AG04449 (cell line): ENCODE measurements at regions not wholly inside any gene's neighbourhood (a gene's known extent, or its start where the extent isn't known, plus 50 kb on each side); places are given as distances from the start of the nearest gene placed in this dataset.

Experiments
- CTCF ChIA-PET: fragments of 350-600 bp; formaldehyde crosslinking; extraction: SDS; loops from one replicate; lab custom pipeline; 2021; ENCODE audit warnings: antibody characterized with exemption; lab: Yijun Ruan, JAX
- POLR2A ChIA-PET: fragments of 400-600, 350-600 bp; formaldehyde crosslinking; extraction: SDS; loops from one replicate; lab custom pipeline; 2020; ENCODE audit warnings: antibody characterized with exemption, inconsistent platforms; lab: Yijun Ruan, JAX
- DNase-seq: peaks from one replicate; pipeline ENCODE4 v3.0.0-alpha.2; 2010; ENCODE audit warnings: low read depth, low spot score
- H3K4me3 ChIP-seq: 2 replicates; pipeline ENCODE4 v1.5.1; 2011; ENCODE audit warnings: low read depth, mild to moderate bottlenecking, control low read depth, low read length
- CTCF ChIP-seq: IDR thresholded peaks from one replicate; pipeline ENCODE4 v1.5.1; 2011; ENCODE audit warnings: mild to moderate bottlenecking, moderate library complexity, low read length, control low read depth, inconsistent platforms; ENCODE audit not compliant: insufficient read depth; ENCODE audit errors: missing control alignments

- ChIA-PET POLR2A (no interaction called here), CTCF (no interaction called here)
- no peak for TF ChIP-seq CTCF
Measured at GRCh38 chr3:182369861-182370260, 423.4 kb upstream of the ATP11B start.

GRCh38 chr3:182370949-182371348, 422.4 kb upstream of the ATP11B start:
- DNase-seq, result no peak
- ChIA-PET CTCF (no interaction called here), POLR2A (no interaction called here)
- H3K4me3 ChIP-seq, result no peak overlapping the region
- TF ChIP-seq CTCF, result no peak

More at GRCh38 chr3:182369861-182370260, 423.4 kb upstream of the ATP11B start:
- no peak for DNase-seq
- no peak overlapping the region for H3K4me3 ChIP-seq

- DNase-seq, result no peak
- no peak for TF ChIP-seq CTCF
- ChIA-PET POLR2A (no interaction called here), CTCF (no interaction called here)
- no peak overlapping the region for H3K4me3 ChIP-seq
Measured at GRCh38 chr3:182375916-182376315, 417.4 kb upstream of the ATP11B start.

GRCh38 chr3:182382112-182382857, 411.0 kb upstream of the ATP11B start:
- POLR2A ChIA-PET, result no interaction called here
- TF ChIP-seq CTCF, result no peak
- CTCF ChIA-PET, result no interaction called here
- DNase-seq, result no peak
- H3K4me3 ChIP-seq, result no peak overlapping the region

GRCh38 chr3:182384221-182384620, 409.1 kb upstream of the ATP11B start:
- DNase-seq, result no peak
- H3K4me3 ChIP-seq, result no peak overlapping the region
- ChIA-PET CTCF (no interaction called here), POLR2A (no interaction called here)
- no peak for TF ChIP-seq CTCF

- no peak for TF ChIP-seq CTCF
- DNase-seq, result no peak
- H3K4me3 ChIP-seq, result no peak overlapping the region
- CTCF ChIA-PET, result no interaction called here
- POLR2A ChIA-PET, result no interaction called here
Measured at GRCh38 chr3:182385356-182385755, 407.9 kb upstream of the ATP11B start.
